OCI-LY3 (cell line): ENCODE measurements at regions not wholly inside any gene's neighbourhood (a gene's known extent, or its start where the extent isn't known, plus 50 kb on each side); places are given as distances from the start of the nearest gene placed in this dataset.

Experiments used
- CTCF ChIP-seq: fragments of 200-600, 300-600 bp; sonication (generic); IDR thresholded peaks from 2 replicates; pipeline ENCODE4 v1.5.1; 2014; ENCODE audit warnings: antibody characterized with exemption, low read length, low read depth
- EZH2phosphoT487 ChIP-seq: fragments of 200-600 bp; shearing (Covaris generic); IDR thresholded peaks from 2 replicates; pipeline ENCODE4 v1.6.1; 2018; ENCODE audit warnings: antibody characterized with exemption, mixed run types, low read depth

GRCh38 chr6:10272591-10272990, 142.3 kb downstream of the TFAP2A start:
- no peak for TF ChIP-seq CTCF
- no peak for TF ChIP-seq EZH2phosphoT487
